ENCODE measurements at regions not wholly inside any gene's neighbourhood (a gene's known extent, or its start where the extent isn't known, plus 50 kb on each side); places are given as distances from the start of the nearest gene placed in this dataset.
"Not testable (repeated sequence)": the region's sequence is repeated elsewhere in the genome, so short reads cannot be mapped to it uniquely, and the experiment has no call there.

DNA sequence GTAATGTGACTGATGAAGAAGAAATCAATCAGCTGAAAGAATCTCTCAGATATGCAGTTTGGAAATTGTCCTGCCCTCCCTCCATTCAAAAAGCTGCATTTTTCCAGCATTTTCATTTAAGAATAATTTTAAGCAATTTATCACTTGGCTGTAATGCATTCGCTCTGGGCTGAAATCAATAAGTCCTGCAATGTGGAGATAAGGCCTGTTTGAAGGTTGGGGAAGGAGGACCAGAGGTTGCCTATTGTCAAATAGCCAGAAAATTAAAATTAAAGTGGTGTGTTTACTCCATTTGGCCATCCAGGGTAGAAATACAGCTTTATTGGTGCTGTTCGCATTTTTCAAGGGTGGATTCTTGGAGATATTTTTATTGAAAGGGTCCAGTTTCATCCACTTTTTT lies 187.6 kb upstream of the NFIA start:
- no peak for DNase-seq (ENCODE audit: low read depth, low spot score)
- H3K27ac ChIP-seq, result no peak overlapping the region

DNA sequence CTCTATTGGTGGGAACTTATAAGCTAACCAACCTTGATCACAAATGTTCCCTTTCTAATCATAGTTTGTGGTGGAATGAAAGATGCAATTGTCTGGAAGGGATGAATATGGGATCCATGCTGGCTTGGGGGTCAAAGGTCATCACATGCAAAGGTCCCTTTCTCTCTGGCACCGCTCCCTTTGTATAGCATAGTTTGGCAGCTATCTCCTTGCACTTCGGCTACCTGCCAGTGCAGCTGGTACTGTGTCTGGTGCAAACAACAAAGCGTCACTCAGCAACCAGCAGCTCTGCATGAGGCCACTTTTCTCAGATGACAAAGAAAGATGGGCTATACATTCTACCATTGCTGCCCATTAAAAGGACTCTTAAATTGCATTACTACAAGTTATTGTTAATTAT lies 188.2 kb upstream of the NFIA start:
- no peak for DNase-seq (ENCODE audit: low read depth, low spot score)
- no peak overlapping the region for H3K27ac ChIP-seq

DNA sequence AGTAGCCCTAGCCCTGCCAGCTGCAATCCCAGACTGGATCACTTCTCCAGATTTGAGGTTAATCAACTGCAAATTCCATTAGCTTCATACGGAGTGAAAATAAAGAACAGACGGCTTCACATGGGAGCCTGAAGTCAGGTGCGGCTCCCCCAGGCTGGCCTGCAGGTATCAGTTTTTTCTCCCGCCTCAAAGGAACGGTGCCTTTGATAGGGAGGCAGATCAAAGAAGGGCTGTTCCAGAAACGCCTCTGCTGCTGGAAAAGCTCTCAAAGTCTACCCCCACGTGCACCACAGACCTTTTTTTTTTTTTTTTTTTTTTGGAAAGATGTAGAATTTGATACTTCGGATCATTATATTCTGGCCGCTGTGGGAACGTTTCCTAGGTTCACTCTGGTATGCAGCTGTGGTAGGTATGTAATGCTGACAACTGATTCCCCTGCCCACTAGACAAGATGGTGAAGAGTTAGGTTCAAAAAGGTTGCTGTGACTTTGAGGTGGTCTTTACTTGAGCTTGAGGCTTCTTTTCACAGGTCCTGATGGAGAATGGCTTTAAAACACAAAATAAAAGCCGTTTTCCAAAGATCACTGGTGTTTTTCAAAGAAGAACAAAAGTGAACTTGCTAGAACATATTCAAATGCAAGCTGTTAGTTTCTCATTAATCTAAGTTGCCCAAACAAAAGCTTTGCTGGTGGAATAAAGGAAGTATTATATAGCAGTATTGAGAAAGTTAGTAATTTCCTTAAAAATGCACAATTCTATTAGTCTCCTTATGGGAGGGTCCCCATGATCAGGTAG lies 189.0 kb upstream of the NFIA start:
- DNase-seq (ENCODE audit: low read depth, low spot score), result no peak
- H3K27ac ChIP-seq, result no peak overlapping the region

DNA sequence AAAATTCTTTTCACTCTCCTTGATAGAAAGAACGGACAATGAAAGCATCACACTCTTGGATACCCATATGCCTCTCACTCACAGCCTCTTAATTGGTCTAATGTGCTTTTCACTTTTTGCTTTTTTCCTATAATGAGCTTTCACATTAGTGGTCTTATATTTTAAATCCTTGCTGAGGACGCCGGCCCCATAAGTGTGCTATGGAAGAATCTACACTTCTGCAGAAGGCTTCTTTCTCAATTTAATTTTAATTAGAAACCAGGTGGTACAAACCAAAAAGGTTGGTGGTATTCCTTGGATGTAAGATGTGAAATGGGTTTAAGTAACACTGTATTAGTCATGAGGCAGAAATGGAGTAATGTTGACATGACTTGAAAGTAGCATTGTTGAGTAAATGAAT lies 190.6 kb upstream of the NFIA start:
- H3K27ac ChIP-seq, result no peak overlapping the region
- no peak for DNase-seq (ENCODE audit: low read depth, low spot score)

DNA sequence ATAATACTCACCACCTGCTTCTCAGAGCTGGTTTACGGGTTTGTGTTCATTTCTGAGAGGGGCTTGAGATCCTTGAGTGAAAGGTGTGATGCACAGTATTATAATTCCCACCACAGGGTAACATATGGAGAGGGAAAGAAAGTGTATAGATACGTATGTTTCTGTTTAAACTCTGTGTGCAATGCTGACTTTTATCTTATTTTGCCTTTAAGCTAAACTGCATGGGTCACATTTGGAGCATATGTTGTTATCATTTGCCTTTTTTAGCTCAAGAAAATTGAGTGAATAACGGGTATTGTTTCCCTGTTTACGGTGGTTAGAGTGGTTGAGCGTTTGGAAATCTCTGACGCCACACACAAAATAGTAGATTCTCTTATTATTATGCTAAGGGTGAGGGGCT lies 191.1 kb upstream of the NFIA start:
- H3K27ac ChIP-seq, result no peak overlapping the region
- DNase-seq (ENCODE audit: low read depth, low spot score), result no peak

DNA sequence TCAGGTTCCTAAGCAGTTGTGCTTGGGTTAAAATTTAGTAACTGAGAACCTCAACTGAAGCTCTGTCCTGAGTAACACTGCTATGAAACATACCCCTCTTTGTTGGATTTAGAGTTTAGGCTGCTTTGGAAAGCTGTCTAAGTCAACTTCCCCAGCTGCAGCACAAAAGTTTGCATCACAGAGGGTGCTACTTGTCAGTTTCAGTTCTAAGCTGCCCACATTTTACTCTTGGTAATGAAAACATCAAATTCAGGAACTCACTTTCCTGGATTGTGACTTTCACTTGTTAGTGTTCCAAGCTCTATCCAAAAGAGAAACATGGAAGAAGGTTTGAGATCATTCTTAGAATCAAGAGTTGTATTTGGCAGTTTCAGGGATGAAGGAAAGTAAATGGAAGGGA lies 191.7 kb upstream of the NFIA start:
- DNase-seq (ENCODE audit: low read depth, low spot score), result no peak
- H3K27ac ChIP-seq, result no peak overlapping the region

DNA sequence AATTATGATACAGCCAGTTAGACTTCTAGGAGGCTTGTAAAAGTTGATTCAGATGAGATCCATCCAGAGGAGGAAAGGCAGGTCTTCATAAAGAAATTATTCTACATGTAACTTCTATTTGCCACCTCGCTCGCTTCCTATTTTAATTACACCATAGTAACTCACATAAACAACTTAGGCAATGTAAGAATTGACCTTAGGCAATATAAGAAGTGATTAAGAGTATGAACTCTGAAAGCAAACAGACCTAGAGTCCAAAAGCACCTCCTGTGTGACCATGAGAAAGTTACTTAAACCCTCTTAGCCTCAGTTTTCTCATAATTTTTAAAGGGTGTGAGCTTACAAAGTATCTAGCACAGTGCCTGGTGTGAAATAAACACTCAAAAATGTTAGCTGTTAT lies 192.7 kb upstream of the NFIA start:
- no peak for DNase-seq (ENCODE audit: low read depth, low spot score)
- no peak overlapping the region for H3K27ac ChIP-seq

DNA sequence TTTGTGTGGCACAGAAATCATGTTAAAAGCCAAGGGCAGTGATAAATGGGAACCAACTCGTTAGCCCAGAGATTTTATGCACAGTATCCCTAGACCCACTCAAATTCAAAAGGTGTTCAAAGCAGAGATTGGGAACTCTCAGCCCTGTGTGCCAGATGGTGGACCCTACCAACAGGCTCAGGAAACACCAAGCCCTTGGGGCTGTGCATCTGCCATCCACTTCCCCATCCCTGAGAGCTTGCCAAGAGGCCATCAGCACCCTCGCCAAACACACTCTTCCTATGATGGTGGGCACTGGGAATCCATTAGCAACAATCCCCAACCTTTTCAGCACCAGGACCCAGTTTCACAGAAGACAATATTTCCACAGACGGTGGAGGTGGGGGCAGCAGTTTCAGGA lies 194.2 kb upstream of the NFIA start:
- no peak for DNase-seq (ENCODE audit: low read depth, low spot score)
- H3K27ac ChIP-seq, result no peak overlapping the region

DNA sequence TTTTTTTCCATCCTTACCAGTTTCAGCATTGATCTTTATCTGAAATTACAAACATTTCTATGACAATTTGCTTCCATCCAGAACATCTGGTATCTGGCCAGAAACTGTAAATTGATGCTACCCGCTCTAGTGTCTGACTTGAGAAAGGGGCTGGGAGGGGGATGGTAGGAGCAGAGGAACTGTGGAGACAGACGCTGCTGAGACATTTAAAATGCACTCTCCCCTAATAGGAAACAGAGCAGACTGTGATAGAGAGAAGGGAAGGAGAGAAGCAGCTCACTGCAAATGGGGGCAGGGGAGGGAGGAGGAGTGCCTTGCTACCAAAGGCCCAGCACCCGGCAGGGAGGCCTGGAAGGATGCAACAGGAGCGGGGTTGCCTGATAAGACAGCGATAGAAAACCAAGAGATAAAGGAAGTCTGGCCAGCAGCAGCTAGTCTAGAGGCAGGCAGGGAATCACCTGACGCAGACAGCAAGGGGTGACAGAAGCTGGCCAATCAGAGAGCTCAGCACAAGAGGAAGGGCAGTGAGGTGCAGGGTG lies 195.5 kb upstream of the NFIA start:
- no peak for DNase-seq (ENCODE audit: low read depth, low spot score)
- no peak overlapping the region for H3K27ac ChIP-seq

DNA sequence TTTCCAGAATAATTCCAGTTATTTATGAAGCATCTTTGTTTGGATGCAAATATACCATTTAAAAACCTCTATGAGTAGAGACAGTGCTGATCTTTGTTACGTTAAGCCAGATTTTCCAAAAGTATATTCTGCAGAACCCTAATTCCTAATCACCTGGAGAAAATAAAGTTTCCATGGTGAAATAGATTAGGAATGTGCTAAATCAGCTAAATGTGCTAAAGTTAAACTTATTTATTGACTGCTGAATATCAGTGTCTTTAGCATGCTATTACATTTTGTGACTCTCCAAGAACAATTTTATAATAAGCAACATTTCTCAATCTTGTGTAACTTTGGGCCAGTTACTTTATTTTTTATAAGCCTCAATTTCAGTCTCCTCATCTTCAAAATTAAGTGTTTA lies 196.3 kb upstream of the NFIA start:
- no peak for DNase-seq (ENCODE audit: low read depth, low spot score)

DNA sequence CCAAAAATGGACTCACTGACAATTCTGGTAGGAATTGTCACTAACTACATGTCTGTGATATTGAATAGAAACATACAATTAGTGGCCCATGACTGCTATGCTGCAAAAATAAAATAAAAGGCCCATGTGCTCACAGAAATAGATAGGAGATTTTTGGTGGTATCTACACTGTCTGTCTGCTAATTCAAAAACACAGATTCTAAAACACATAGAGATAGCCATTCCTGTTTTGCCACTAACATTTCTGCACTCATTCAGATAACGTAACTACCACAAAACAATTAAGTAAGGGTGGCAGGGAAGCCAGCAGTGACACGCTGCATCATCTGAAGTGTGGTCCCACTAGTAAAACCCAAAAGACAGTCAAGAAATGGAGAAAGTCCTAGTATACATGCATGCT lies 202.2 kb upstream of the NFIA start:
- no peak overlapping the region for H3K27ac ChIP-seq
- DNase-seq (ENCODE audit: low read depth, low spot score), result no peak

More for the DNA sequence above, 196.3 kb upstream of the NFIA start:
- no peak overlapping the region for H3K27ac ChIP-seq

DNA sequence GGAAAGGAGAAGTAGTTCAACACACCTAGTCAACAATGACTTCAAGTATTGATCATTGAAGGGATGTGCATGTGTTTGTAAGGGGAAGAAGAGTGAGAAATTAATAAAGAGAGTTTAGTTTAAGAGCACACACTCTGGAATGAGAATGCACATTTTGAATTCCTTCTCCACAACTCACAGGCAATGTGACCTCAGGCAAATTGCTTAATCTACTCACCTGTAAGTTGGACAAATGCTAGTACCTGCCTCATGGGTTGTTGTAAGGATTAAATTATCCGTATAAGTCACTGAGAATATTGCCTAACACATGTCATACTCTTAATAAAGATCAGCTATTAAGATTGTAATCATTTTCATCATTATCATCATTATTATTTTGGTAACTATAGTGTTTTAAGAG lies 204.0 kb upstream of the NFIA start:
- peak; percentile 73 for DNase-seq (ENCODE audit: low read depth, low spot score)
- peak overlapping the region; percentile 35 for H3K27ac ChIP-seq

DNA sequence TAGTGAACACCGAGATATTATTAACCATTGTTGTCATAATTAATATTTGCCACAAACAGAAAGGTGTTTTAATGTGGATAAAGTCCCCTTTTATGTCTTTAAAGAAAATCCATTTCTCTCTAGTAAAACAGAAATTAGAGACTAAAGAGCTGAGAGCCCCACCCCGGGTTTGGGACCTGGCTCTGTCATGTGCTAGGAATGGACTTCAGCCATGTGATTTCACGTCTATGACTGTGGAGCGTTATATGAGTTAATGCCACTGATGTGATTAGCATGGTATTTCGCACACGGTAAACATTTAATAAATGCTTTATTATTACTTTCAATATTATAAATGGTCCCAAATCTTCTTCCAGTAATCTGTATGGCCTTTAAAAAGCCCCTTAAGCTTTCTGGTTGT lies 205.0 kb upstream of the NFIA start:
- no peak for DNase-seq (ENCODE audit: low read depth, low spot score)
- H3K27ac ChIP-seq, result no peak overlapping the region

DNA sequence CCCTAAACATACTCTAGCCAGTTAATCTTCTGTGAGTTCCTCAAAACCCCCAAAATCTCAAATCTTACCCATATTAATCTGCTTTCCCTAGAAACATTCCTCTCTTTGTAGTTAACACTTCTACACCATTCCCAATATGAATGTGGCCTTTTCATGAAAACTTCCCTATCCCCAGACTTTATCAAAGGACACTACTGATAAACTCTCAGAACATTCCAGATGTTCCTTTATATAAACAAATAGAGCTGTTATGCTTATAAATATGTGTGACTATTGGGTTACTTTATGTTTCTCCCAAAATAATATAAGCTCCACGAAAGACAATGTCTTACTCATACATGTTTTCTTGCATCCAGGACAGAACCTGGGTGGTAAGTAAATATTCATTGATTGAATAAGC lies 205.4 kb upstream of the NFIA start:
- no peak for DNase-seq (ENCODE audit: low read depth, low spot score)
- no peak overlapping the region for H3K27ac ChIP-seq

DNA sequence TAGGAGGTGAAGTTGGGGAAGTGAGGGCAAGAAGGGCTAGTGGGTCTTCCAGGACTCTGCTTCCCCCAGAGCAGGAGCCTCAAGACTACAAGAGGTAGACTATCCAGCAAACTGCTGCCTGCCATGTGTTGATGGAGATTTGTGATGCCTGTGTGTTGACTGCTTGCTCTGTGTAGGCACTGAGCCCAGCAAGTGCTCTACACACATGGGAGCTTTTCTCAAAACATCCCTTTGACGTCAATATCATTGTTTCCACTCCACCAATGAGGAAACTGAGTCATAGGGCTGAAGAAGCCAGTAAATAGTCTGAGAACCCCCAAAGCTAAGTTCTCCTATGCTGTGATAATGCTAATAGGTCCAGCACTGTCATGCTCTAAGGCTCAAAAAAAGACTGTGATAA lies 207.2 kb upstream of the NFIA start:
- DNase-seq (ENCODE audit: low read depth, low spot score), result no peak

DNA sequence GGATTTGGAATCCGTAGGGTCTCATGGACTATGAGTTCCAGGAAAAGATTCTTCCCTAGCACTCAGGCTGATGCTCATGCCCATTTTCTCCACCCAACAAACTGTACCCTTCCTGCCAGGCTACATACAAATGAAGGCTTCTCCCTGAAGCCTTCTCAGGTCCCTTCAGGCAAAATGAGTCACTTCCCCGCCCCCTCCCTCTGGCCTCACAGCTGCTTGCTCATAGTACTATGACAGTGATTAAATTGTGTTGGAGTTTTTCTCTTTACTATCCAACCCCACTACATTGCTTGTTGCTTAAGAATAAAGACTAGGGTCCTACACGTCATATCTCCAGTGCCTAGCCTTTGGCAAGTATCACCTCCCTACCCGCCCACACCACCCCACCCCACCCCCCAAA lies 207.6 kb upstream of the NFIA start:
- peak; percentile 50 for DNase-seq (ENCODE audit: low read depth, low spot score)
- H3K27ac ChIP-seq, result no peak overlapping the region

More for the DNA sequence above, 207.2 kb upstream of the NFIA start:
- no peak overlapping the region for H3K27ac ChIP-seq

DNA sequence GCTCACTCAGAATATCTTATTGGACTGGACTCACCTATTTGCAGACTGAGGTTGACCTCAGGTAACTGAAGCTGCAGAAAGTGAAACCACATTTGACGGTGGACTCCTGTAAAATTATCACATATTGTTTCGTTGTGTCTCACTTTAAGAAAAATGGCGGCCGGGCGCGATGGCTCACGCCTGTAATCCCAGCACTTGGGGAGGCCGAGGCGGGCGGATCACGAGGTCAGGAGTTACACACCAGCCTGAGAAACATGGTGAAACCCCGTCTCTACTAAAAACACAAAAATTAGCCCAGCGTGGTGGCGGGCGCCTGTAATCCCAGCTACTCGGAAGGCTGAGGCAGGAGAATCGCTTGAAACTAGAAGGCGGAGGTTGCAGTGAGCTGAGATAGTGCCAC lies 209.0 kb upstream of the NFIA start:
- H3K27ac ChIP-seq; DNase-seq (ENCODE audit: low read depth, low spot score): not testable (repeated sequence)

DNA sequence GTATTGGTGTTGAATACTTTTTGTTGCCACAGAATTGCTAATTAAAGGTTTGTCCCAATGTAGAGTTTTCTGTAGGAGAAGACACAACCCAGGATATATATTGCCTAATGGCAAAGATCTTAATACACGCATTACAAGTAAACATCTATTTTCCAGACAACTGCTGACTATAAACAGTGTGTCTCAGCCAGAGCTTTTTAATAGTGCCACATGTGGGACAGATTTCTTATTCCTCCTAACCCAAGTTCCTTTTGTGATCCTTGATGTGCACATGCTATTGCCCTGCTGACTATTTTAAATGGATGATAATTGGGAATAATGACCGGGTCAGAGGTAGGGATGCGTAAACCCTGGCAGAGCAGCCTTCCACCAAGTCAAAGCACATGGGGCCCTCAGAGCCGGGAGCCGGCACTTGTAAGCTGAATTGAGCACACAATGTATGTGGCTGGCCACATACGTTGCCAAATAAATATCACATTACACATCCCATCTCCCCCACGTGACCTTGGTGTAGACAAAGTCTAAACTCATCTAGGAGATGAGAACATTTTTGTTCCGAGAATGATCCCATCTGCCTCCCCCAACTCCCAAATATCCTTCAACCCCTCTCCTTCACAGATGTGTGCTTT lies 209.8 kb upstream of the NFIA start:
- H3K27ac ChIP-seq, result no peak overlapping the region
- no peak for DNase-seq (ENCODE audit: low read depth, low spot score)

DNA sequence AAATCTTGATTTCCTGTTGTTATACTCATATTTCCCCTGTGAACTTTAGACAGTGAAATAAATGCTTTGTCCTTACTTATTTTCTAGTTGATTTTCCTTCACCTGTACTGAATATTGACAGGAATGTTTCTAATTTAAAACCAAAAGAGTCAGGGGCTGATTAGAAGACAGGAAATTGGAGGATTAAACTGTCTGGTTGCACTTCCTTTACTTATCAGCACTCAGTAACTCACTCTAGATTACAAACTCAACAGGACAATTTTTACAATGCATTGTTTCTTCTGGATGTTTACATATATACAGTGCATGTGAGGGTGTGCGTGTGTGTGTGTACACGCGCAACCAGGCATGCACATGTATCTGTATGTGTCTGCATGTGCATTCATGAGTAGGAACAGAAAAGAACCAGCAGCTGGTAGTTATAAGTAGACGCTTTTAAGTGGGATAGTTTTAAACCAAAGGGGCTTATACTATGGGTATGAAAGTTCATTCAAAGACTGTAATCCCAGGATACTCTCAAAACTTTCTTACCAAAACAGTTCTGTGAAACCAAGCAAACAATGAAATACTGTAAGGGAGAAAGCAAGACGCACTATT lies 212.0 kb upstream of the NFIA start:
- DNase-seq (ENCODE audit: low read depth, low spot score), result no peak

DNA sequence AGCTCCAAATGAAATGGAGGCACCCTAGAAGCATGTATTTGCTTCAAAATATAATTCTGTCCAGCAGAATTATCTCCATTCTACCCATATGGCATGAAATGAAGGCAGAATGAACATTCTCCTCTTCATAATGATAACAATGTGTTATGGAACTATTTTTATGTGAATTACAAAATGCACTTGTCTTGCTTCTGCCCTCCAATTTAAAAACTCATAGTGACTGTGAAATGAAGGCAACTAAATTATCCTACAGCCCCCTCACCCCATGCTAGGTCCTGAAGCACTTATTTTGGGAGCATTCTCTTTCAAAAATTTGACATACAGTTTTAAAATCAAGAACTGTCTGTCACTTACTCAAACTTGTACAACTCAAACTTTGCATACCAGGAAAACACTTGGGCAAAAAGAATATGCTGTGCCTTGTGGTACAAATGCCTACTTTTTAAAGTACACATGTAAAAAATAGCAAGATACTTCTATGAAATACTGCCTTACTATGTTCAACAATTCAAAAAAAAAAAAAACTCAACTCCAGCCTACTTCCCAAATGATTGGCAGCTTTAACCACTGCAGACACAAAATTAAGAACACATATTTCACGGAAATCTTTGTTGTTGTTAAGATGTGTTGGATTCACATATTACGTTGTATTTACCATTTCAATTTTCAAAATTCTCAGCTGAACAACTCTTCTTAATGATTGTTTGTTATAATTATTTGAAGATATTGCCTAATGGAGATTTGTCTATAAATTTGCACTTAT lies 213.3 kb upstream of the NFIA start:
- DNase-seq (ENCODE audit: low read depth, low spot score), result no peak
- H3K27ac ChIP-seq, result no peak overlapping the region

More for the DNA sequence above, 212.0 kb upstream of the NFIA start:
- no peak overlapping the region for H3K27ac ChIP-seq

DNA sequence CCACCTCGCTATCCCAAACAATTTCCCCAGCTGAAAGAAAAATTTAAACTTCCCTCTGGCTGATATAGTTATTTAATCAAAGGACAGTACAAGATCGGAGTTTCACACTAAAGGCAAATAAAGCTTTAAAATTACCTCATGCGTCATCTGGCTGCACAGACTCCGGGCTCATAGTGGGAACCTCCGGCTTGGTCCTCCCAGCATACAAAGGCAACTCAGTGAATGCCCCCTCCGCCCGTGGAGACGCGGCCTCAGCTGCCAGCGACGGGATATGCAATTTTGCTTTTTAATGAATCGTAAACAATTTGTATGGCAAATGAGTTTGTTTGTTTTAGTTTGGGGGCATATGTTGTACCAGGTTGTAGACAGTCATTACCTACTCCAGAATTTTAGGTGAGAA lies 214.6 kb upstream of the NFIA start:
- no peak overlapping the region for H3K27ac ChIP-seq
- DNase-seq (ENCODE audit: low read depth, low spot score), result no peak

Measured in epithelial cell of prostate (primary cell).